ENCODE measurements at regions not wholly inside any gene's neighbourhood (a gene's known extent, or its start where the extent isn't known, plus 50 kb on each side); places are given as distances from the start of the nearest gene placed in this dataset.

- TF ChIP-seq TCF15 (CRISPR knock-in tag; IDR thresholded peaks at IDR 0.05) (no peak), TEAD4 (IDR thresholded peaks at IDR 0.05; ENCODE audit: low read length) (no peak), TEAD4 (CRISPR knock-in tag; IDR thresholded peaks at IDR 0.05; ENCODE audit: borderline replicate concordance) (no peak), JUN (IDR thresholded peaks at IDR 0.05; ENCODE audit: borderline replicate concordance, low read depth, low read length) (no peak), JUN (CRISPR knock-in tag; IDR thresholded peaks at IDR 0.05; ENCODE audit: borderline replicate concordance) (no peak), DDX20 (tag; IDR thresholded peaks at IDR 0.05; ENCODE audit: low read depth) (no peak), BRCA1 (IDR thresholded peaks at IDR 0.05) (no peak), BRCA1 (CRISPR knock-in tag; IDR thresholded peaks at IDR 0.05) (no peak), HINFP (tag; conservative IDR thresholded peaks at IDR 0.05; ENCODE audit: low read depth) (no peak), ARNT (IDR thresholded peaks at IDR 0.05) (no peak), CHD2 (IDR thresholded peaks at IDR 0.05; ENCODE audit: low read depth, low read length) (no peak), NELFE (IDR thresholded peaks at IDR 0.05; ENCODE audit: insufficient read depth, insufficient read length) (no peak), HNRNPUL1 (IDR thresholded peaks at IDR 0.05; ENCODE audit: low read length) (no peak), SMARCA5 (IDR thresholded peaks at IDR 0.05) (no peak), EZH2 (IDR thresholded peaks at IDR 0.05; ENCODE audit: borderline replicate concordance, low read depth, low read length) (no peak), FOXJ2 (tag; IDR thresholded peaks at IDR 0.05) (no peak), TOE1 (IDR thresholded peaks at IDR 0.05; ENCODE audit: borderline replicate concordance) (no peak), TOE1 (CRISPR knock-in tag; IDR thresholded peaks at IDR 0.05; ENCODE audit: borderline replicate concordance, low read depth) (no peak)
These were observed 132.2 kb upstream of the NECTIN1 start for GRCh38 chr11:119861160-119861559.

All from K562 (cell line).